M059J (cell line): ENCODE measurements at regions not wholly inside any gene's neighbourhood (a gene's known extent, or its start where the extent isn't known, plus 50 kb on each side); places are given as distances from the start of the nearest gene placed in this dataset.

Source experiments
- DNase-seq: peaks from one replicate; pipeline ENCODE4 v3.0.0-alpha.2; 2012; ENCODE audit warnings: low read depth

GRCh38 chr2:49514201-49514600 is 359.9 kb upstream of the FSHR start:
- DNase-seq = no peak

GRCh38 chr2:49490710-49491109 is 336.4 kb upstream of the FSHR start:
- peak; percentile 4 for DNase-seq

- DNase-seq = no peak
These were observed 332.8 kb upstream of the FSHR start for GRCh38 chr2:49487139-49487538.

- DNase-seq = no peak
These were observed 326.2 kb upstream of the FSHR start for GRCh38 chr2:49480520-49480919.

- DNase-seq = no peak
These were observed 311.0 kb upstream of the FSHR start for GRCh38 chr2:49465157-49465831.

GRCh38 chr2:49459314-49459993 is 305.1 kb upstream of the FSHR start:
- no peak for DNase-seq

- DNase-seq = no peak
These were observed 289.7 kb upstream of the FSHR start for GRCh38 chr2:49444005-49444404.

- no peak for DNase-seq
These were observed 272.7 kb upstream of the FSHR start for GRCh38 chr2:49426996-49427395.

GRCh38 chr2:49416252-49416651 is 261.9 kb upstream of the FSHR start:
- DNase-seq = no peak

- no peak for DNase-seq
These were observed 249.8 kb upstream of the FSHR start for GRCh38 chr2:49404108-49404507.

GRCh38 chr2:49403637-49404036 is 249.3 kb upstream of the FSHR start:
- DNase-seq = no peak

GRCh38 chr2:49379406-49379805 is 225.1 kb upstream of the FSHR start:
- DNase-seq = no peak

GRCh38 chr2:49371128-49371701 is 216.9 kb upstream of the FSHR start:
- no peak for DNase-seq

- DNase-seq = no peak
These were observed 215.3 kb upstream of the FSHR start for GRCh38 chr2:49369650-49370049.

GRCh38 chr2:49369101-49369500 is 214.8 kb upstream of the FSHR start:
- DNase-seq = no peak

- DNase-seq = no peak
These were observed 212.7 kb upstream of the FSHR start for GRCh38 chr2:49367003-49367402.

GRCh38 chr2:49360407-49360767 is 206.1 kb upstream of the FSHR start:
- no peak for DNase-seq

GRCh38 chr2:49359721-49360406 is 205.5 kb upstream of the FSHR start:
- no peak for DNase-seq

- DNase-seq = no peak
These were observed 201.3 kb upstream of the FSHR start for GRCh38 chr2:49355611-49356010.

GRCh38 chr2:49351560-49351959 is 197.2 kb upstream of the FSHR start:
- DNase-seq = no peak

GRCh38 chr2:49343638-49344037 is 189.3 kb upstream of the FSHR start:
- no peak for DNase-seq

GRCh38 chr2:49342156-49342555 is 187.8 kb upstream of the FSHR start:
- no peak for DNase-seq

GRCh38 chr2:49335546-49335945 is 181.2 kb upstream of the FSHR start:
- DNase-seq = no peak
